22Rv1 (cell line): ENCODE measurements at regions not wholly inside any gene's neighbourhood (a gene's known extent, or its start where the extent isn't known, plus 50 kb on each side); places are given as distances from the start of the nearest gene placed in this dataset.

Source experiments
- H3K27ac ChIP-seq: fragments of 450-650 bp; 2 replicates; pipeline ENCODE4 v1.5.1; 2017
- CTCF ChIP-seq: fragments of 450-650 bp; IDR thresholded peaks from 2 replicates; pipeline ENCODE4 v1.5.1; 2017; ENCODE audit warnings: mild to moderate bottlenecking
- ZFX ChIP-seq: fragments of 450-650 bp; IDR thresholded peaks from 2 replicates; pipeline ENCODE4 v1.6.1; 2017; ENCODE audit warnings: antibody characterized with exemption, borderline replicate concordance

- no peak overlapping the region for H3K27ac ChIP-seq
- TF ChIP-seq ZFX: no peak
- no peak for TF ChIP-seq CTCF
These were observed 55.1 kb upstream of the STARD13 start for GRCh38 chr13:33340631-33341030.

- no peak overlapping the region for H3K27ac ChIP-seq
These were observed 56.4 kb upstream of the STARD13 start for GRCh38 chr13:33341861-33342452.

GRCh38 chr13:33345842-33346241 lies 60.3 kb upstream of the STARD13 start:
- TF ChIP-seq ZFX (no peak), CTCF (no peak)
- H3K27ac ChIP-seq: no peak overlapping the region

More at GRCh38 chr13:33341861-33342452, 56.4 kb upstream of the STARD13 start:
- TF ChIP-seq CTCF: no peak
- no peak for TF ChIP-seq ZFX

- no peak for TF ChIP-seq CTCF
- TF ChIP-seq ZFX: no peak
- no peak overlapping the region for H3K27ac ChIP-seq
These were observed 62.3 kb upstream of the STARD13 start for GRCh38 chr13:33347861-33348260.

GRCh38 chr13:33348366-33348765 lies 62.8 kb upstream of the STARD13 start:
- no peak for TF ChIP-seq CTCF
- TF ChIP-seq ZFX: no peak

GRCh38 chr13:33349288-33349985 lies 63.9 kb upstream of the STARD13 start:
- TF ChIP-seq CTCF (0 out of 2 replicates have a peak, but pooled peaks have one; percentile 6), ZFX (no peak)
- no peak overlapping the region; the same call in 1 of the 2 replicates for H3K27ac ChIP-seq

More at GRCh38 chr13:33348366-33348765, 62.8 kb upstream of the STARD13 start:
- no peak overlapping the region for H3K27ac ChIP-seq

- H3K27ac ChIP-seq: peak overlapping the region; percentile 17; the same call in 1 of the 2 replicates
- TF ChIP-seq CTCF (no peak), ZFX (no peak)
These were observed 64.7 kb upstream of the STARD13 start for GRCh38 chr13:33349986-33350826.
